Fibroblast of pulmonary artery (primary cell): ENCODE measurements at regions not wholly inside any gene's neighbourhood (a gene's known extent, or its start where the extent isn't known, plus 50 kb on each side); places are given as distances from the start of the nearest gene placed in this dataset.

Experiments used
- DNase-seq: peaks from one replicate; pipeline ENCODE4 v3.0.0-alpha.2; 2010; ENCODE audit warnings: low read depth
- H3K4me3 ChIP-seq: replicated peaks from 2 replicates; pipeline ENCODE4 v1.5.1; 2011; ENCODE audit warnings: low read depth, mild to moderate bottlenecking, control low read depth, low read length, moderate library complexity
- TF ChIP-seq, protein P1 (sequence below): IDR thresholded peaks from 2 replicates; pipeline ENCODE4 v1.5.1; 2011; ENCODE audit warnings: mild to moderate bottlenecking, control low read depth, low read length, inconsistent platforms; ENCODE audit errors: missing control alignments

DNA sequence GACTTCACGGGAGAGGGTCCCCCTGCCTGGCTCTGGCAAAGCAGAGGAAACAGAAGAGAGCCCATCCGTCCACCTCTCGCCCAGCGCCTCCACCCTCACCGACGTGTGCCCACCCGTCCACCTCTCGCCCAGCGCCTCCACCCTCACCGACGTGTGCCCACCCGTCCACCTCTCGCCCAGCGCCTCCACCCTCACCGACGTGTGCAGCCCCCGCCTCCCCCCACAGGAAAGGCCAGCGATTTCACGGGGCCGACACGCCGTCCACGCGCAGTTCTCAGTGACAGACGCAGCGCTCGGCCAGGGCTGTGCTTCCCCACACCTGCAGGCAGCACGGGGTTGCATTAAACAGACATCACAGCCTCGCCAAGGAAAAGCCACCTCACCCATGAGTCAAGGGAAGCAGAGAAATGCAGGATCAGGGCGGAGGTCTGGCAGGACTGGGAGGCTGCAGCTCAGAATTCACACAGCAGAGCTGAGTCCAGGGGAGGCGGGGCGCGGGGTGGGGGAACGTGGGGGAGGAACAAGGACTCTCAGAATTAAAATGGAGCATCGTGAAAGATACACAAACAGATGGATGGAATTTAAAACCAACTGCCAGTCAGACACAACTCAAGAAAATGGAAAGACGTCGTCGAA lies 377.7 kb downstream of the BRD1 start:
- TF ChIP-seq, protein P1, sequence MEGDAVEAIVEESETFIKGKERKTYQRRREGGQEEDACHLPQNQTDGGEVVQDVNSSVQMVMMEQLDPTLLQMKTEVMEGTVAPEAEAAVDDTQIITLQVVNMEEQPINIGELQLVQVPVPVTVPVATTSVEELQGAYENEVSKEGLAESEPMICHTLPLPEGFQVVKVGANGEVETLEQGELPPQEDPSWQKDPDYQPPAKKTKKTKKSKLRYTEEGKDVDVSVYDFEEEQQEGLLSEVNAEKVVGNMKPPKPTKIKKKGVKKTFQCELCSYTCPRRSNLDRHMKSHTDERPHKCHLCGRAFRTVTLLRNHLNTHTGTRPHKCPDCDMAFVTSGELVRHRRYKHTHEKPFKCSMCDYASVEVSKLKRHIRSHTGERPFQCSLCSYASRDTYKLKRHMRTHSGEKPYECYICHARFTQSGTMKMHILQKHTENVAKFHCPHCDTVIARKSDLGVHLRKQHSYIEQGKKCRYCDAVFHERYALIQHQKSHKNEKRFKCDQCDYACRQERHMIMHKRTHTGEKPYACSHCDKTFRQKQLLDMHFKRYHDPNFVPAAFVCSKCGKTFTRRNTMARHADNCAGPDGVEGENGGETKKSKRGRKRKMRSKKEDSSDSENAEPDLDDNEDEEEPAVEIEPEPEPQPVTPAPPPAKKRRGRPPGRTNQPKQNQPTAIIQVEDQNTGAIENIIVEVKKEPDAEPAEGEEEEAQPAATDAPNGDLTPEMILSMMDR = no peak
- DNase-seq = no peak

DNA sequence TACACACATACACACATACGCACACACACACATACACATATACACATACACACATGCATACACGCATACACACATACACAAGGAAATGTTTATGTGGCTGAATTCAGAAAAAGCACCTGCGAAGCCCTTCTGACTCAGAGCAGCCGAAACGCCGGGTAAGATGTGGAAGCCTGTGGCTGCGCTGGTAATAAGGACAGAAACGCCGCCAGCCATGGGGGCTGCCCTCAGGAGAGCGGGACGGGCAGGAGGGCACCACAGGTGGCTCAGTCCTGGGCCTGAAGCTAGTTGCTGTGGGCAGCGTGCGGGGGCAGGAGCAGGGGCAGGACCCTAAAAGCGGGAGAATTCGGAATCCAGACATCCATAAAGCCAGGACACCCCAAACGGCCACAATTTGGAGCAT lies 378.3 kb downstream of the BRD1 start:
- DNase-seq = no peak
- TF ChIP-seq, protein P1 = no peak
- no peak overlapping the region for H3K4me3 ChIP-seq

More for the DNA sequence above, 377.7 kb downstream of the BRD1 start:
- no peak overlapping the region for H3K4me3 ChIP-seq

DNA sequence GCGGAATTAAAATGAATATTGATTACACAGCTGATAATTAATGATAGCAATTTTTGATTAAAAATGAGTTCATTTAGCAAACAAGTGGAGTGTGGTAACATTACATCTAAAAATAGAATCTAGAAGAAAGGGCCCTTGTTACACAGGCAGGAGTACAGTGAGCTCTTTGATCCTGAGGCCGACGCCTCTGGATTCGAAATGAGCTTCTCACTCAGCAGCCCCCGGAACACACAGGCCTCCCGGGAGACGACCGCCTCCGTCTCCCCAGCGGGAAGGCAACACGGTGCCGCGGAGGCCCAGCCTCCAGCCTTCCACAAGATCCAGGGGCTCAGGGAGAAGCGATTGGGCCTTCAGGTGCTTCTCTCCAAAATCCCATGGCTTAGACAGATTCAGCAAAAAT lies 379.1 kb downstream of the BRD1 start:
- no peak overlapping the region for H3K4me3 ChIP-seq
- TF ChIP-seq, protein P1 = no peak

DNA sequence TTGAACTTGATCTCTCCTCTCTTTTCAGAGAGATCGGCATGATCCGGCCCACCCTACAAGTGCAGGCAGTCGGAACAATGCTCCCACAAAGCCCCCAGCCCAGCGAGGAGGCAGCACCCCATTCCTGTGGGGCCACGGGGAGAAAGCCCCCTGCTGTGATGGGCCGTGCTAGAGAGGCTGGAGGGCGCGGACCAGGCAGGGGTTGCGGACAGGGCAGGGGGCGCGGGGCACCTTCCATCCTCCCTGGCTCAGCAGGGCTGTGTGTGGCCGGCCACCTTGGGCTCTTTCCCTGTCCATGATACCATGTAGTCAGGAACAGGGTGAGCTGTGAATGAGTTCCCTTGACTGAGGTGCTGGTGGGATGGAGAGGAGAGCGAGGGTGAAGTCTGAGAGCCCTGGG lies 379.8 kb downstream of the BRD1 start:
- TF ChIP-seq, protein P1 = no peak
- no peak overlapping the region for H3K4me3 ChIP-seq
- no peak for DNase-seq

More for the DNA sequence above, 379.1 kb downstream of the BRD1 start:
- DNase-seq = no peak

DNA sequence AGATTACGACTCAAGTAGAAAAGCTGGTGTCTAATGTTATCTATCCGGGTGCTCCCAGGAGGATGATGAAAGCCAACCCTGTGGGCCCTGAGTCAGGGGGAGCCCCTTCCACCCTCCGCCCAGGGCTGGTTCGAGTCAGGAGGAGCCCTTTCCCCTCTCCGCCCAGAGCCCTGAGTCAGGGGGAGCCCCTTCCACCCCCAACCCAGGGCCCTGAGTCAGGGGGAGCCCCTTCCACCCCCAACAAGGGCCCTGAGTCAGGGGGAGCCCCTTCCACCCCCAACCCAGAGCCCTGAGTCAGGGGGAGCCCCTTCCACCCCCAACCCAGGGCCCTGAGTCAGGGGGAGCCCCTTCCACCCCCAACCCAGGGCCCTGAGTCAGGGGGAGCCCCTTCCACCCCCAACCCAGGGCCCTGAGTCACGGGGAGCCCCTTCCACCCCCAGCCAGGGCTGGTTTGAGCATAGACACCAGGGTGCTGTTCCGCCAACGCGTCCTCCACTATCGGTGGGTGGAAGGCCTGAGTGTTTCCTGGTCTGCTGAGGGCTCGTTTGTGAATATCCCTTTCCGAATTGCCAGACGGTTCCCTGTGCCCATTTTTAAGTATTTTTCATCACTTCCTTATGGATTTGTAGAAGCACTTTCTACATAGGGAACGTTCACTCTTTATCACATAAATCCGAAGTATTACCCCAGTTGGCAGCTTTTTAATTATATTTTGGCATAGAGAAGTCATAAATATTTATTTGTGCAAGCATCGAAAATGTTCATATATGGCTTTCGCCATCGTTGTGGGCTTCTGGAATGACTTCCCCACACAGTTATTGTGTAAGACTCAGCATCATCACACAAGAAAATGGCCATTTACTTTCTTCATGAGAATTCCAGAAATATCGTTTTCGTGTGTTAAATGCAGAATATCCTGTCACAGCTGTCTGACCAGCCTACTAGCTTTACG lies 380.6 kb downstream of the BRD1 start:
- TF ChIP-seq, protein P1 = no peak
- H3K4me3 ChIP-seq = no peak overlapping the region
- DNase-seq = no peak

DNA sequence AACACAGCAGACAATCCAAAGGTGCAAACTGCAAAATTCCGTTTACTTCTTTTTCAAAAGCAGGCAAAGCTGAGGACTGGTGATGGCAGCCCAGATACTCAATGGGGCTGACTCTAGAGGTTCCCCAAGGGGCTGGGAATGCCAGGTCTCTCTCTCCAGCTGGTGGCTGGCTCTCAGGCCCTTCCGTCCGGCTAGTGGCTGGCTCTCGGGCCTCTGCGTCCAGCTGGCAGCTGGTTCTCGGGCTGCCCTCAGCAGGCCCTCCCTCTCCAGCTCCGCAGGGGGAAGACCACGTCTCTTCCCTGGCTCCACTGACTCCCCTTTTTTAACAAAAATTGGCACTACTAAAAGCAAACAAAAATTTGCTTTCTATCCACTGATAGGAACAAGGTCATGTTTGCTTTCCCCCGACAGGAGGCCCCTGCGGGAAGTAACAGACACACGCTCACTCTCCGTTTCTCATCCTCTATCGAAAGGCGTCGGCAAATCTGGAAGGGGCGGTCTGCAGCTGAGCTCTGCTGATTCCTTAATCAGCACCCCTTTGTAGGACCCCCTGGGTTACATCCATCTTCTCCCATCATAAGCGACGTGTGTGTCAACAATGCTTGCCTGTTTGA lies 381.4 kb downstream of the BRD1 start:
- DNase-seq = no peak
- H3K4me3 ChIP-seq = no peak overlapping the region
- TF ChIP-seq, protein P1 = no peak
